ENCODE measurements at regions not wholly inside any gene's neighbourhood (a gene's known extent, or its start where the extent isn't known, plus 50 kb on each side); places are given as distances from the start of the nearest gene placed in this dataset.

- Histone ChIP-seq H3K4me1 (no peaks in the 10 kb centered on the region), H3K9me3 (no peaks in the 10 kb centered on the region), H3K4me3 (no peak overlapping the region), H3K27ac (no peak overlapping the region), H3K36me3 (replicated peaks in 1 of 2; ENCODE audit: insufficient read depth in 1 of 2, low read depth in 2 of 2) (no peaks in the 10 kb centered on the region), H3K27me3 (peaks cover 0 to 3% of the 10 kb centered on the region in 2 donors)
- ATAC-seq = no peak
- intact Hi-C loops (cut with DNase I) = no loop called here
- no peak for DNase-seq
- no peak for TF ChIP-seq CTCF (IDR thresholded peaks at IDR 0.05)
- no peak for TF ChIP-seq POLR2A (IDR thresholded peaks at IDR 0.05)
- 38 to 42% methylated on average over 15 of the region's 15 CpGs for WGBS, 2 donors
Observed at GRCh38 chr5:167934551-167934971, 356.9 kb upstream of the WWC1 start.

- no peak for TF ChIP-seq CTCF (IDR thresholded peaks at IDR 0.05)
- no peak for TF ChIP-seq POLR2A (IDR thresholded peaks at IDR 0.05)
- H3K27ac ChIP-seq = no peak overlapping the region
- DNase-seq = no peak
- H3K36me3 ChIP-seq (replicated peaks in 1 of 2; ENCODE audit: insufficient read depth in 1 of 2, low read depth in 2 of 2) = no peaks in the 10 kb centered on the region
- no peaks in the 10 kb centered on the region for H3K27me3 ChIP-seq
- WGBS, 2 donors = 30 to 35% methylated on average over 4 of the region's 4 CpGs
- H3K9me3 ChIP-seq = no peaks in the 10 kb centered on the region
- H3K4me1 ChIP-seq = no peaks in the 10 kb centered on the region
- intact Hi-C loops (cut with DNase I) = no loop called here
- no peak for ATAC-seq
- no peak overlapping the region for H3K4me3 ChIP-seq
Observed at GRCh38 chr5:167936022-167936421, 355.4 kb upstream of the WWC1 start.

GRCh38 chr5:167936944-167937634, 354.4 kb upstream of the WWC1 start:
- intact Hi-C loops (cut with DNase I) = no loop called here
- Histone ChIP-seq H3K27me3 (no peaks in the 10 kb centered on the region), H3K9me3 (no peaks in the 10 kb centered on the region), H3K36me3 (replicated peaks in 1 of 2; ENCODE audit: insufficient read depth in 1 of 2, low read depth in 2 of 2) (no peaks in the 10 kb centered on the region), H3K4me1 (no peaks in the 10 kb centered on the region), H3K4me3 (no peak overlapping the region), H3K27ac (no peak overlapping the region)
- ATAC-seq (no peak), DNase-seq (no peak)
- no peak for TF ChIP-seq POLR2A (IDR thresholded peaks at IDR 0.05)
- TF ChIP-seq CTCF (IDR thresholded peaks at IDR 0.05) = no peak
- WGBS, 2 donors = 39 to 53% methylated on average over 6 of the region's 6 CpGs

GRCh38 chr5:167937635-167937998, 353.8 kb upstream of the WWC1 start:
- no peaks in the 10 kb centered on the region for H3K4me1 ChIP-seq
- no peaks in the 10 kb centered on the region for H3K9me3 ChIP-seq
- intact Hi-C loops (cut with DNase I) = no loop called here
- H3K27ac ChIP-seq = no peak overlapping the region
- DNase-seq (no peak), ATAC-seq (no peak)
- no peaks in the 10 kb centered on the region for H3K27me3 ChIP-seq
- H3K4me3 ChIP-seq = no peak overlapping the region
- WGBS, 2 donors = 66 to 71% methylated on average over 8 of the region's 8 CpGs
- TF ChIP-seq POLR2A (IDR thresholded peaks at IDR 0.05) = no peak
- no peak for TF ChIP-seq CTCF (IDR thresholded peaks at IDR 0.05)
- H3K36me3 ChIP-seq (replicated peaks in 1 of 2; ENCODE audit: insufficient read depth in 1 of 2, low read depth in 2 of 2) = no peaks in the 10 kb centered on the region

- ATAC-seq = no peak
- no peak overlapping the region for H3K4me3 ChIP-seq
- no peak for TF ChIP-seq CTCF (IDR thresholded peaks at IDR 0.05)
- no peak for TF ChIP-seq POLR2A (IDR thresholded peaks at IDR 0.05)
- no peaks in the 10 kb centered on the region for H3K36me3 ChIP-seq (replicated peaks in 1 of 2; ENCODE audit: insufficient read depth in 1 of 2, low read depth in 2 of 2)
- intact Hi-C loops (cut with DNase I) = no loop called here
- WGBS, 2 donors = 74 to 82% methylated on average over 6 of the region's 6 CpGs
- H3K27ac ChIP-seq = no peak overlapping the region
- H3K4me1 ChIP-seq = no peaks in the 10 kb centered on the region
- no peaks in the 10 kb centered on the region for H3K27me3 ChIP-seq
- H3K9me3 ChIP-seq = no peaks in the 10 kb centered on the region
- DNase-seq = no peak
Observed at GRCh38 chr5:167939686-167940085, 351.8 kb upstream of the WWC1 start.
